ENCODE measurements at regions not wholly inside any gene's neighbourhood (a gene's known extent, or its start where the extent isn't known, plus 50 kb on each side); places are given as distances from the start of the nearest gene placed in this dataset.

- no peak for DNase-seq
Observed at GRCh38 chrX:39150621-39151020, 349.4 kb downstream of the MID1IP1 start.

- DNase-seq = peak; percentile 2
Observed at GRCh38 chrX:39152106-39152649, 350.9 kb downstream of the MID1IP1 start.

GRCh38 chrX:39156051-39156450 is 354.8 kb downstream of the MID1IP1 start:
- DNase-seq = no peak

DNA sequence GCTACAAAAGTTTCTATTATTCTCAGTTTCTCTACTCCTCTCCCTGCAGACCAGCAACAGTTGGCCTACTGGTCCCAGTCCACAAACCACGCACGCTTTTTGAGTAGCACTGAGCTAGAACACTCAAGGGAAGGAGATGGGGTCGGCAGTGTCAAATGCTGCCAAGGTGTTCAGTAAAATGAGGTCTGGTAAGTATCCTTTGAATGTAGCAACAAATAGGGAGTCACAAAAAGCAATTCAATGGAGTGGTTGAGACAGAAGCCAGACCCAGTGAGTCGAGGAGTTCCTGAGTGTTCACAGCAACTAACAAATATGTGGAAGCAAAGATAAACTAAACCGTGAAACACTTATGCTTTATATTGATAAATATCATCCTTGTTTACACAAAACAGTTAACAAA is 355.7 kb downstream of the MID1IP1 start:
- DNase-seq = no peak

DNA sequence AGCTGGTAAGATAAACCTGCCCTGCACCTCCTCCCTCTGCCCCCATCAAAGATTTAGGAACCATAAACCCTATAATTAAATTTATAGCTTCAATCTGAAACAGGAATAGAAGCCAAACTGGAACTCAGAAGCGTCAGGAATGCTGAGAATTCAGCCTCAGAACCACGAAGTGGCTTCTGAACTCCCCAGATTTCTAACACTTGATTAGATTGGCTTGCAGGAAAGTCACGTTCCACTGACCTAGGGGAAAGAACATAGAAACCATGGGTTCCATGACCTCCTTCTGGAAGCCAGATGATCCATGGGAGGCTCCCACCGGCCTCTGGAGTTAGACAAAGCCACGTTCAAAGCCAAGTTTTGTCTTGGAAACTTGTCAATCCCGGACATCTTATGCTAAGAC is 356.5 kb downstream of the MID1IP1 start:
- peak; percentile 48 for DNase-seq

- peak; percentile 58 for DNase-seq
Observed at GRCh38 chrX:39158801-39159657, 357.8 kb downstream of the MID1IP1 start.

DNA sequence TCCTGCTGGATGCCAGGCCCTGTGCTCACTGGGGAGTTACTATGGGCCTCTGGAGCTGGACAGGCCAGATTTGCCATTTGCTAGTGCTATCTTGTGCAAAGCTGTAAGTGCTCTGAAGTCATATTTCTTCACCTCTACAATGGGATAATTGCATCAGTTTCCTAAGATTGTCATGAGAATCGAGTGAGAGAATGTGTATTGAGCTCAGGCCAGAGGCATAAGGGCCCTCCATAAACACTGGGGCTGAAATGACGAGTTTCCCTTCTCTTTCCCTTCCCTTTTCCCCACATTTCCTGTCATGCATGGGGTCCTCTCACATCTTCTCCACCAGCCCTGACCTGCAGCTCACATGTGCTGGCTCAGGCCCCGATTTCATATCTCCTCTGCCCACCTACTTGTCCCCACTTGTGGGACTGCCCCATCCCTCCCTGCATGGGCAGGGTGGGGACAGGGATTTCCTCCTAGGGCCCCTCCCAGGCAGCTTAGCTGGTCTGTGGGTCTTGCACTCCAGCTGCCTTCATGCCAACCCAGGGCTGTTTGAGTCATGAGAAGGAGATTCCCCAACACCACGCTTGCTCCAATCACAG is 358.8 kb downstream of the MID1IP1 start:
- no peak for DNase-seq

DNA sequence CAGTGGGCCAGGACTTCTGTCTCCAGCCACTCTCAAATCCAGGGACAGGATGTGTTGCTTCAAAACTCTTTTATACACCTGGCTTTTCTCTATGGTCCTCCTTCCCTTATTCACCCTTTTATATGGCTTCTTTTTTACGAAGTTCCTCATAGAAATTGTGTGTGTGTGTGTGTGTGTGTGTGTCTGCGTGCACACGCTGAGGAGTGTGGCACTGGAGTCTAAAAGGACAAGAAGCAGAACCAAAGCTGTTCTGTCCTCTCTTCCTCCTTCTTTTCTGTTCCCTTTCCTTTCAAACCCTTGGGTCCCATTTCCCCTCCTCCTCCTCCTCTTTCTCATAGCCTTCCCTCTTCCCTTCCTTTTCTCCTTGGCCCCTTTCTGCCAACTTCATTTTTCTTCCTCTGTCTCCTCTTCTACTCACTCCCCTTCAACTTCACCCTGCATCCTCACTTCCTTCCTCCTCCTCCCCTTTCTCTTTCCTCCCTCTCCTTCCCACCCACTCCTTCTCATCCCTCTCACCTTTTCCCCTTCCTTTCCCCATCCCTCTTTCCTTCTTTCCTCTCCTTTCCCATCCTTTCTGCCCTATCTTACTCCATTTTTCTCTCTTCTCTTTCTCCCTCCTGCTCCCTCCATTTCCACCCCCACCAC is 360.5 kb downstream of the MID1IP1 start:
- DNase-seq = no peak

DNA sequence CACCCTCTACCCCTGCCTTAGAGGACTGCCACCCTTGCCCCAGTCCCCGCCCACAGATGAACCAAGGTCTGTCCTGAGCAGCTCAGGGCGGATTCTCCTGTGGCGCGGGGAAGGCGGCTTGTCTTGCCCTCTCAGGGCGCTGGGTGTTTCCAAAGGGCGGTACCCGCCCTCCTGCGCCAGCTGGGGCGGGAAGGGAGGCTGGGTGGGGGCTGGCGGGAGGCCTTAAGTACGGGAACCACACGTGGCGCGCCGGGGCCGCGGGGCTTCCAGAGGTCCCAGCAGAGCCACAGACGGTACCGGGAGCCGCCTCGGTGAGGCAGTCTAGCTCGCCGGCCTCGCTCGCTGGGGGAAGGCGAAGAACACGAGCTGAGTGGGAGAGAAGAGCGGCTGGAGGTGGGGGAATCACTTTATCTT is 361.1 kb downstream of the MID1IP1 start:
- no peak for DNase-seq

DNA sequence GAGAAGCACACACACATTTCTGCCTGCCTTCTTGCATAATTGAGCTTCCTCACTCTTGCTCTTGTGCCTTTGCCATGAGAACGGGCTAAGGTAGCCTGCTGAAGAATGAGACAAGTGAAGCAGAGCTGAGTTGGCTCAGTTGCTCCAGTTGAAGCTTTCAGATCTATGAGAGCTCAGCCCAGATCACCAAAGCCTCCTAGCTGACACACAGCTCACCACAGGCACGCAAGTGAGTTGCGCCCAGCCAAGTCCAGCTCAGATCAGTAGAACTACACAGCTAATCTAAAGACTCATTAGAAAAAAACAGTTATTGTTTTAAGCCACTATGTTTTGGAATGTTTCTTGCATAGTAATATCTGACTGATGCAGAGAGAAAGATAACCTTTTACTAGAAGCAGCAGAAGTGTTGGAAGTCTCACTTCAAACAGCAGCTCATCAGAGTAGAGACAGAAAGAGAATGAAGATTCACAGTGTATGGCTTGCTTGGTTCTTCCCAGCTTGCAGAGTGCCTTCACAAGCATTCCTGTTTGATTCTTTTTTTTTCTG is 362.4 kb downstream of the MID1IP1 start:
- no peak for DNase-seq

DNA sequence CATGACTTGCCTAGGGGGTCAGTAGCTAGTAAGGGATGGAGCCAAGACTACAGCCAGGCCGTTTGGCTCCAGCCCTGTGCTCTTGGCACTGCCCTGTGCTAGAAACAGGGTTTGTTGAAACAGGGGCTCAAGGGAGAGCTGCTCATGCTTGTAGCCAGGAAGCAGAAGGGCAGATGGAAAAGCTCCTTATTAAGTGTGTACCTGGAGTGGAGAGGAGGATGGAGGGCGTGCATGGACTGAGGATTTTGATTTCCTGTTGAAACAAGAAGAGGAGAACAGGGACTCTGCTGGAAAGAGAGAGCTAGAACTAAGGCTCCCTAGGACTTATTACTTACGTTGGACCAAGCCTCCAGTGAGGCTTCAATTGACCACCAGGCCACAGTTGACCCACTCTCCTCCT is 363.0 kb downstream of the MID1IP1 start:
- DNase-seq = no peak

- no peak for DNase-seq
Observed at GRCh38 chrX:39165185-39165584, 363.9 kb downstream of the MID1IP1 start.

DNA sequence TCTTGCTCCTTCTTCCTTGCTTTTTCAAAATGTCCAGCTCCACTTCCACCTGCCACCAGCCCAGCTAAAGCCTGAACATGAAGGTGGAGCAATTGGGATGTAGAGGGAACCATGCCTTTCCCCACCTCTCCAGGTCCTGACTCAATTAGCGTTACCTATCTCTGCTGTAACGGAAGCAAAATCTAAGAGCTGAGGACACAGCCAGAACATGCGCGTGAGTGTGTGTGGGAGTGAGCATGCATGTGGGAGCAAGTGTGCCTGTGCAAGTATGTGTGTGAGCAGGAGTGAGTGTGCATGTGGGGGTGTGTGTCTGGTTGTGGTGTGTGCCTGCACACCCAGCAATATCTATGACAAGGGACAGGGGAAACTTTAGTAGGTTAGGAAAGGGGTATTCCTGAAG is 364.5 kb downstream of the MID1IP1 start:
- DNase-seq = no peak

- no peak for DNase-seq
Observed at GRCh38 chrX:39167791-39168190, 366.5 kb downstream of the MID1IP1 start.

GRCh38 chrX:39168609-39169008 is 367.4 kb downstream of the MID1IP1 start:
- no peak for DNase-seq

DNA sequence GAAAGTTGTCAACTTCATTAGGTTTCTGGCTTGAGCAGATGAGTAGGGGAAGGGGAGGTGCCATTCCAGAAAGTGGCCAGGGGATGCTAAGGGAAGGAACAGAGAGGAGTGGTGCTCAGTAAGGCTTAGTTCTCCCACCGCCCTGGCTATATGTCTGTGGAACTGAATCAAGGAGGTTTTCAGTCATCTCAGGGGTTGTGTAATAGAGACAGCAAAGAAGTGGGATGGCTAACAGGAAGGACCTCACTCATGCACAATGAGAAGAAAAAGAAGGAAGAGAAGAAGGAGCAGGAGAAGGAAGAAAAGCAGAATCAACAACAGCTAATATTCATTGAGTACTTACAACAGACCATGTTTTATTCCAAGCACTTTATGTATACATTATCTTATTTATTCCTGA is 368.7 kb downstream of the MID1IP1 start:
- DNase-seq = no peak

DNA sequence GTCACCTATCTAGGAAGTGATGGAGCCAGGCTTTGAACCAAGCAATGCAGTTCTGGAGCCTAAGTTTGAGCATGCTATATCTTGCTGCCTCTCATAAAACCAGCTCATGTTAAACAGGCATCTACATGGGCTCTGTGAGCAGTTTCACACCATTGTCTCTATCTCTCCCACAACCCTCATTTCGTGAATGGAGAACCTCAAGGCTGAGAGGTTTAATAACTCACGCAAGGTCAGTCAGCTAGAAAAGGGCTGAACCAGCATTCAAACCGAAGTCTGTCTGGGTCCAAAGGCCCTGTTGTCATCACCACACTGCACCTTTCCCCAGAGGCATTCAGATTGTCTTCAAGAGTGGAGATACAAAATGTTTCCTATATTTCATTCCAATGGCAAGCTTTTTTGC is 369.2 kb downstream of the MID1IP1 start:
- DNase-seq = no peak

- no peak for DNase-seq
Observed at GRCh38 chrX:39171686-39172085, 370.4 kb downstream of the MID1IP1 start.

- no peak for DNase-seq
Observed at GRCh38 chrX:39174241-39174771, 373.0 kb downstream of the MID1IP1 start.

DNA sequence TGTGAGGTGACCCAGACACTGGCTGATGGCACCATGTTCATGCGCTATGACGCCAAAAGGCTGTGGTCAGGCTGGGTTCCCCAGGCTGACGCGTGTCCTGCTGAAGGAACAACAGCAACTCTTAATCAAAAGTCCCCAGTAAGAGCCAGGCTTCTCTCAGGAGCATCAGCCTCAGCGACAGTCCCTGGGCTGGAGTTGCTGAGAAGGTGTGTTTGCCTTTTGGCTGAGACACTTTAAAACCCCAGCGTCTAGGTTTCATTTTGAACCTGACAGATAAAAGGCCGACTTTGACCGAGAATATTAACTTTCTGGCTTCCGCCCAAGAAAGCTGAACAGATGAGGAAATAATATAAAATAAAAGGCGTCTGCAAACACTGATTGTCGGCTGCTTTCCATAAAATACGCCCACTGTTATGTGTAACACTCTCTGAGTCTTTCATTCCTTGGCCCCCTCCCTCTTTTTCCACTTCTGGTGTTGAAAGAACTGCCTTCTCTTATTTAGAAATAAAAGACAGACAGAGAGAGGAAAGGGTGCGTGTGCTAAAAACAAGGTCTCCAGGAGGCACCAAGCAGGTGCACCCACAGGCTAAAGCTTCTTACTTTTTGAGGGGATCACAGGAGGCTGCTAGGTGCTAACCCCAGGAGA is 373.6 kb downstream of the MID1IP1 start:
- DNase-seq = peak; percentile 6

GRCh38 chrX:39175418-39176057 is 374.3 kb downstream of the MID1IP1 start:
- DNase-seq = no peak

- no peak for DNase-seq
Observed at GRCh38 chrX:39176105-39176504, 374.8 kb downstream of the MID1IP1 start.
